ENCODE measurements at regions not wholly inside any gene's neighbourhood (a gene's known extent, or its start where the extent isn't known, plus 50 kb on each side); places are given as distances from the start of the nearest gene placed in this dataset.
"Not testable (repeated sequence)": the region's sequence is repeated elsewhere in the genome, so short reads cannot be mapped to it uniquely, and the experiment has no call there.

GRCh38 chr5:138702166-138703077, 50.8 kb upstream of the CTNNA1 start:
- no peak for DNase-seq

GRCh38 chr5:138701678-138702077, 51.5 kb upstream of the CTNNA1 start:
- no peak for DNase-seq

- DNase-seq = no peak
Measured at GRCh38 chr5:138700581-138701362, 52.5 kb upstream of the CTNNA1 start.

GRCh38 chr5:138699482-138699881, 53.7 kb upstream of the CTNNA1 start:
- no peak for DNase-seq

GRCh38 chr5:138698713-138699112, 54.5 kb upstream of the CTNNA1 start:
- no peak for DNase-seq

- DNase-seq = no peak
Measured at GRCh38 chr5:138697720-138698360, 55.4 kb upstream of the CTNNA1 start.

GRCh38 chr5:138696501-138696900, 56.7 kb upstream of the CTNNA1 start:
- DNase-seq = no peak

- no peak for DNase-seq
Measured at GRCh38 chr5:138695781-138696180, 57.4 kb upstream of the CTNNA1 start.

GRCh38 chr5:138694146-138694545, 59.1 kb upstream of the CTNNA1 start:
- DNase-seq = no peak

- DNase-seq = no peak
Measured at GRCh38 chr5:138692370-138692769, 60.9 kb upstream of the CTNNA1 start.

GRCh38 chr5:138686668-138687067, 66.6 kb upstream of the CTNNA1 start:
- no peak for DNase-seq

- DNase-seq = no peak
Measured at GRCh38 chr5:138685193-138685745, 68.0 kb upstream of the CTNNA1 start.

- DNase-seq = not testable (repeated sequence)
Measured at GRCh38 chr5:138682462-138682861, 70.8 kb upstream of the CTNNA1 start.

GRCh38 chr5:138678826-138679225, 74.4 kb upstream of the CTNNA1 start:
- DNase-seq = not testable (repeated sequence)

GRCh38 chr5:138677782-138678181, 75.4 kb upstream of the CTNNA1 start:
- no peak for DNase-seq

- no peak for DNase-seq
Measured at GRCh38 chr5:138676556-138677193, 76.5 kb upstream of the CTNNA1 start.

- DNase-seq = no peak
Measured at GRCh38 chr5:138676002-138676401, 77.2 kb upstream of the CTNNA1 start.

- peak in 1 of 2 experiments; percentile 19 for DNase-seq
Measured at GRCh38 chr5:138668451-138669380, 84.5 kb upstream of the CTNNA1 start.

GRCh38 chr5:138667782-138668331, 85.4 kb upstream of the CTNNA1 start:
- DNase-seq = not testable (repeated sequence)

- DNase-seq = no peak
Measured at GRCh38 chr5:138666226-138666742, 86.9 kb upstream of the CTNNA1 start.

- no peak for DNase-seq
Measured at GRCh38 chr5:138665261-138665660, 88.0 kb upstream of the CTNNA1 start.

Data from activated CD4-positive, alpha-beta T cell treated with anti-CD3 and anti-CD28 coated beads, Interleukin-2, amount 50 U/mL, for 48 hours (primary cell).